ENCODE measurements at regions not wholly inside any gene's neighbourhood (a gene's known extent, or its start where the extent isn't known, plus 50 kb on each side); places are given as distances from the start of the nearest gene placed in this dataset.
"Not testable (repeated sequence)": the region's sequence is repeated elsewhere in the genome, so short reads cannot be mapped to it uniquely, and the experiment has no call there.

DNA sequence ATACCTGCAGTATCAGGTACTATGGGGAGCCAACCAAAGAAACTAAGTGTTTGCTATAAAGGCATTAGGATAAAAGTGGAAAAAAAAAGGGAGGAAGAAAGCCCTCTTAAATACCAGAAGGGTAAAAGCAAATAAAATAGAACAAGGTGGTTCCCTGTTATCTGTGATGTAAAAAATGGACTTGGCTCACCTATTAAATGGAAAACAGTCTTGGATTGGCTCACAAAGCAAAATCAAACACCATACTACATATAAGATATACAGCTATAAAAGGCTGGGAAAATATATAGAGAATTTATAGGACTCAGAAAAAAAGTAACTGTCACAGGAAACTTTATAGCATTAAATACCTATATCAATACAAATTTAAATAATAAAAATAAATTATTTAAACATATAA is 73.5 kb upstream of the FBXO28 start:
- H3K9me3 Mint-ChIP-seq, H3K4me1 Mint-ChIP-seq: not testable (repeated sequence)

DNA sequence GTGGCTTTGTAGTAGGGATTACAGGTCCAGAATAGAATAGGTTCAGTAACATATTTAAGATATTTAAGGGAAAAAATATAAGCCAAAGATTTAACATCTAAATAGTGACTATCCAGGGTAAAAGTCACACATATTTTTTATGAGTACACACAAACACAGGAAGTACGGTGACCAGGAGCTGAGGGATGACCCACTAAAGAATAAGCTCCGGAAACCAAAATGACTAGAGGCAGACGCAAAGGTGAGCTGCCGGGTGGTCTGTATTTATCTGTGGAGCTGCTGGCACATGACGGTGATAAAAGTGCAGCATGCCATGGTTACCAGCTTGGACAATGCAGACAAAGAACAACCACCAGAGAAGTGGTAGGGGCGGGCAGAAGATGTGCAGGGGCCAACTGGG is 73.9 kb upstream of the FBXO28 start:
- CTCF ChIA-PET, H3K9me3 Mint-ChIP-seq: not testable (repeated sequence)

More for the DNA sequence above, 73.5 kb upstream of the FBXO28 start:
- H3K27ac Mint-ChIP-seq, DNase-seq, H3K36me3 Mint-ChIP-seq, H3K4me3 Mint-ChIP-seq, CTCF ChIA-PET: not testable (repeated sequence)
- peaks cover 17% of the 10 kb centered on the region for H3K27me3 Mint-ChIP-seq

DNA sequence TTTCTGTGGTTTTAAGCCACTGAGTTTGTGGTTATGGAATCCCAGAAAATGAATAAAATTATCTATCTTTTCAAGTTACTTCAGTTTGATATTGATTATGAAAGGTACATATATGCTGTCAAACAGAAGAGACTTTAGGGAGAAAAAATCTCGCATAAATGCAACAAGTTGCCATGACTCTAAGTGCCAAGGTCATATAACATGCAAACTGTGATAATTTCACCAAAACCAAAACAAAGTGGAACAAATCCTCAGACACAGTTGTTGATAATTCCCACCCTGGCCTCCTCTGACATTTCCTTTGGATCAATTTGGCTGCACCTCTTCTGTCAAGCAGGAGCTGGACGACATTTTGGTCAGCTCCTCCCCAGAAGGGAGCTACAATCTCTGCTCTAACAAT is 75.1 kb upstream of the FBXO28 start:
- H3K27ac Mint-ChIP-seq, DNase-seq, H3K9me3 Mint-ChIP-seq, CTCF ChIA-PET, H3K4me1 Mint-ChIP-seq, H3K4me3 Mint-ChIP-seq, H3K36me3 Mint-ChIP-seq: not testable (repeated sequence)
- peaks cover 17% of the 10 kb centered on the region for H3K27me3 Mint-ChIP-seq

More for the DNA sequence above, 73.9 kb upstream of the FBXO28 start:
- H3K4me3 Mint-ChIP-seq, H3K36me3 Mint-ChIP-seq, H3K4me1 Mint-ChIP-seq, DNase-seq, H3K27ac Mint-ChIP-seq: not testable (repeated sequence)
- peaks cover 17% of the 10 kb centered on the region for H3K27me3 Mint-ChIP-seq

DNA sequence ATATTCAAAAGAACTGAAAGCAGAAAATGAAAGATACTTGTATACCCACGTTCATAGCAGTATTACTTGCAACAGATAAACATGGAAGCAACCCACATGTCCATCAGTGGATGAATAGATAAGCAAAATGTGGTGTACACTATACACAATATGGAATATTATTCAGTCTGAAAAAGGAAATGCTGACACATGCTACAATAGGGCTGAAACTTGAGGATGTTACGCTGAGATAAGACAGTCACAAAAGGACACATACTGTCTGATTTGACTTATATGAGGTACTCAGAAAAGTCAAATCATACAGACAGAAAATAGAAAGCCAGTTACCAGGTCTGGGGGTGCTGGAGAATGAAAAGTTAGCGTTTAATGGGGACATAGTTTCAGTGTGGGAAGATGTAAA is 76.5 kb upstream of the FBXO28 start:
- H3K27me3 Mint-ChIP-seq: peaks cover 17% of the 10 kb centered on the region
- H3K9me3 Mint-ChIP-seq, H3K36me3 Mint-ChIP-seq, H3K27ac Mint-ChIP-seq, H3K4me3 Mint-ChIP-seq, H3K4me1 Mint-ChIP-seq, DNase-seq, CTCF ChIA-PET: not testable (repeated sequence)

- DNase-seq, H3K27ac Mint-ChIP-seq, CTCF ChIA-PET, H3K4me3 Mint-ChIP-seq, H3K4me1 Mint-ChIP-seq, H3K36me3 Mint-ChIP-seq, H3K27me3 Mint-ChIP-seq, H3K9me3 Mint-ChIP-seq: not testable (repeated sequence)
Measured at GRCh38 chr1:224032608-224033276, 81.2 kb upstream of the FBXO28 start.

GRCh38 chr1:224031986-224032385 is 81.9 kb upstream of the FBXO28 start:
- H3K4me1 Mint-ChIP-seq: not testable (repeated sequence)

DNA sequence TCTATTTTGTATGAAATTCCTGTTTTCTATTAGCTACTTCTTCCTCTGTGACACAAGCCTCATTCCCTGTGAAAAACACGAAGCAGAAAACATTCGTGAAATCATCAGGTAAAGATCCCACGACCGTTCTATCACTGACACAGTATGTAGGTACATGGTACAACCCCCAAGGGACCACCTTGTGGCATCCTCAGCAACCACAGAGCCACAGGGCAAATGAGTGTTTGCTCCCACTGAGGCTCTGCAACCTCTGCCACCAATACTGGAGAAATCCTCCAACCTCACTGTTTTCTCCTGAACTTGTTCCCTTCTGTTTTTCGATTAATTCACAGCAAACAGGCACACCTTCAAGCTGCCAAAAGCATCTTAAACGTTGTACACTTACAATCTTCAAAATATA is 83.7 kb upstream of the FBXO28 start:
- H3K4me3 Mint-ChIP-seq, H3K9me3 Mint-ChIP-seq: not testable (repeated sequence)

More at GRCh38 chr1:224031986-224032385, 81.9 kb upstream of the FBXO28 start:
- H3K36me3 Mint-ChIP-seq, CTCF ChIA-PET, DNase-seq, H3K4me3 Mint-ChIP-seq, H3K9me3 Mint-ChIP-seq, H3K27ac Mint-ChIP-seq, H3K27me3 Mint-ChIP-seq: not testable (repeated sequence)

DNA sequence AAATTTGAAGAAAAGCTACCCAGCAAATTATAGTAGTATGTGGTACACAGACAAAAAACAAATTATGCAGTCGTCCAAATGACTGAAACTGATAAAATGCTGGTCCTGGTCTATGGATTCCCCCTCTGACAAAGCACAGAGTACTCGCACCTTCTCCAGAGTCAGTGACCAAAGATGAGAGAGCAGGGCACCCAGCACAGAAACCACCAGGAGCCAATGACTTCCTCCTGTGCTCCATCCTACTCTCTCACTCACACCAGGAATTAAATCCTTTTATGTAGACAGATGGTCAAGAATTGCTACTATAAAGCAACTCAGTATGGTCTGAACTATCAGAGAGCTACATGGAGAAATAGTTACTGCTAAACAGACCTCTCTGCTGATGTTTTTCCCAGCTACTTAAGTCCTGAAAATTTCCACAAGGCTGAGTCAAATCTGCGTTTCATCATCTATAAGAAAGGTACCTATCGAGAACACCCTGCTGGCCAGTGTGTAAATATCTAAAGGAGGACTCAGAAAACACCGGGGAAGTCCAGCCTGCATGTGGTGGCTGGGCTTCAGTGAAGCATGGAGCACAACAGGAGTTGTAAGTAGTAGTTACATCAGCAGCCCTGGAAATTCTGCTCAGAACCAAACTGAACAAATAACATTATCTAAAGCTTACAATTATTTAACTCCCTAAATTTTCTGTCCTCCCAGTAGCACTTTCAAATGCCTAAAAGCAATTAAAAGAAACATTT is 84.5 kb upstream of the FBXO28 start:
- H3K9me3 Mint-ChIP-seq, CTCF ChIA-PET, H3K4me3 Mint-ChIP-seq, H3K27ac Mint-ChIP-seq, H3K4me1 Mint-ChIP-seq, H3K36me3 Mint-ChIP-seq, H3K27me3 Mint-ChIP-seq, DNase-seq: not testable (repeated sequence)

More for the DNA sequence above, 83.7 kb upstream of the FBXO28 start:
- DNase-seq, H3K4me1 Mint-ChIP-seq, CTCF ChIA-PET, H3K36me3 Mint-ChIP-seq, H3K27me3 Mint-ChIP-seq, H3K27ac Mint-ChIP-seq: not testable (repeated sequence)

- DNase-seq, H3K36me3 Mint-ChIP-seq, H3K9me3 Mint-ChIP-seq, H3K4me1 Mint-ChIP-seq, H3K27me3 Mint-ChIP-seq, CTCF ChIA-PET, H3K27ac Mint-ChIP-seq, H3K4me3 Mint-ChIP-seq: not testable (repeated sequence)
Measured at GRCh38 chr1:224028802-224029201, 85.1 kb upstream of the FBXO28 start.

DNA sequence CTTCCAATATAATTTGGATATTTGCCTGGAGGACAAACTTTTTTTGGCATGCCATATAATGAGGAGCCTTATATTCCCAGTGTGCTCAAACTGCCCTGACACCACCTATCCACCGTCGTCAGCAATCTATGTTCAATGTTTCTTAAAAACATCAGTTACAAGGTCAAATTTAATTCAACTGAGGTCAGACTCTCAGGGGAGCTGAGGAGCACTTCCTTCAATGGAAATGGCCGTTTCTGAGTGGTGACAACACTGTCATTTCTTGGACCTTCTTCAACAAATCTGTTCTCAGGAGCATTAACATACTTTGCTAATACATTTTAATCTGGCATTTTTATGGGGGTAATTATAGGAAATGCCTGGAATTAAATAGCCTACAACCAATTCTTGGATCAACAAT is 90.8 kb upstream of the FBXO28 start:
- DNase-seq, H3K36me3 Mint-ChIP-seq, H3K9me3 Mint-ChIP-seq, H3K4me3 Mint-ChIP-seq, CTCF ChIA-PET, H3K27ac Mint-ChIP-seq, H3K27me3 Mint-ChIP-seq, H3K4me1 Mint-ChIP-seq: not testable (repeated sequence)

- H3K27me3 Mint-ChIP-seq, H3K4me3 Mint-ChIP-seq, H3K4me1 Mint-ChIP-seq, CTCF ChIA-PET, H3K36me3 Mint-ChIP-seq, H3K9me3 Mint-ChIP-seq, H3K27ac Mint-ChIP-seq, DNase-seq: not testable (repeated sequence)
Measured at GRCh38 chr1:224022249-224022970, 91.5 kb upstream of the FBXO28 start.

GRCh38 chr1:224019866-224020265 is 94.0 kb upstream of the FBXO28 start:
- H3K4me3 Mint-ChIP-seq, H3K27ac Mint-ChIP-seq, H3K36me3 Mint-ChIP-seq, H3K27me3 Mint-ChIP-seq, CTCF ChIA-PET, H3K9me3 Mint-ChIP-seq, H3K4me1 Mint-ChIP-seq, DNase-seq: not testable (repeated sequence)

GRCh38 chr1:224015782-224016181 is 98.1 kb upstream of the FBXO28 start:
- DNase-seq, H3K27ac Mint-ChIP-seq, H3K27me3 Mint-ChIP-seq, H3K9me3 Mint-ChIP-seq, CTCF ChIA-PET, H3K4me3 Mint-ChIP-seq, H3K36me3 Mint-ChIP-seq, H3K4me1 Mint-ChIP-seq: not testable (repeated sequence)

- CTCF ChIA-PET: no interaction called here
- no peak for DNase-seq
- Mint-ChIP-seq H3K4me3 (no peak overlapping the region), H3K36me3 (peaks cover 2% of the 10 kb centered on the region), H3K27me3 (no peaks in the 10 kb centered on the region), H3K27ac (no peak overlapping the region), H3K9me3 (peaks cover 2% of the 10 kb centered on the region), H3K4me1 (no peaks in the 10 kb centered on the region)
Measured at GRCh38 chr1:224014330-224014649, 99.6 kb upstream of the FBXO28 start.

DNA sequence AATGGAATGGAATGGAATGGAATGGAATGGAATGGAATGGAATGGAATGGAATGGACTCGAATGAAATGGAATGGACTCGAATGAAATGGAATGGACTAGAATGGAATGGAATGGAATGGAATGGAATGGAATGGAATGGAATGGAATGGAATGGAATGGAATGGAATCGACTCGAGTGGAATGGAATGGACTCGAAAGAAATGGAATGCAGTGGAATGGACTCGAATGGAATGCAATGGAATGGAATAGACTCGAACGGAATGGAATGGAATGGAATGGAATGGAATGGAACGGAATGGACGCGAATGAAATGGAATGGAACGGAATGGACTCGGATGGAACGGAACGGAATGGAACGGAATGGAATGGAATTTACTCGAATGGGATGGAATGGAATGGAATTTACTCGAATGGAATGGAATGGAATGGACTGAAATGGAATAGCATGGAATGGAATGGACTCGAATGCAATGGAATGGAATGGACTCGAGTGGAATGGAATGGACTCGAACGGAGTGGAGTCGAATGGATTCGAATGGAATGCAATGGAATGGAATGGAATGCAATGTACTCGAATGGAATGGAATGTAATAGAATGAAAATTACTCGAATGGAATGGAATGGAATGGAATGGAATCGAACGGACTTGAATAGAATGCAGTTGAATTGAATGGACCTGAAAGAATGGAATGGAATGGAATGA is 100.1 kb upstream of the FBXO28 start:
- H3K9me3 Mint-ChIP-seq, H3K27ac Mint-ChIP-seq, H3K4me1 Mint-ChIP-seq, H3K27me3 Mint-ChIP-seq, H3K4me3 Mint-ChIP-seq, H3K36me3 Mint-ChIP-seq, CTCF ChIA-PET, DNase-seq: not testable (repeated sequence)
